ENCODE measurements at regions not wholly inside any gene's neighbourhood (a gene's known extent, or its start where the extent isn't known, plus 50 kb on each side); places are given as distances from the start of the nearest gene placed in this dataset.

GRCh38 chr5:159851053-159851452 lies 65.2 kb upstream of the ADRA1B start:
- FAIRE-seq (no peak), DNase-seq (ENCODE audit: insufficient read length, low spot score) (no peak)
- TF ChIP-seq POLR2AphosphoS5 (IDR thresholded peaks at IDR 0.05; ENCODE audit: low read depth, low read length) = no peak
- TF ChIP-seq TAF1 (IDR thresholded peaks at IDR 0.05; ENCODE audit: low read depth, low read length) = no peak
- no peak for TF ChIP-seq PAX5 (IDR thresholded peaks at IDR 0.05; ENCODE audit: insufficient read depth, low read length, severe bottlenecking)
- TF ChIP-seq POLR2A (IDR thresholded peaks at IDR 0.05; ENCODE audit: low read depth, low read length) = no peak
- no peak for TF ChIP-seq POU2F2 (IDR thresholded peaks at IDR 0.05; ENCODE audit: low read depth, low read length)
- no peak for TF ChIP-seq SPI1 (IDR thresholded peaks at IDR 0.05; ENCODE audit: low read depth, low read length)

GRCh38 chr5:159854916-159855315 lies 61.4 kb upstream of the ADRA1B start:
- FAIRE-seq (no peak), DNase-seq (ENCODE audit: insufficient read length, low spot score) (no peak)

GRCh38 chr5:159855476-159856191 lies 60.6 kb upstream of the ADRA1B start:
- FAIRE-seq = no peak

More at GRCh38 chr5:159854916-159855315, 61.4 kb upstream of the ADRA1B start:
- no peak for TF ChIP-seq POLR2AphosphoS5 (IDR thresholded peaks at IDR 0.05; ENCODE audit: low read depth, low read length)
- TF ChIP-seq PAX5 (IDR thresholded peaks at IDR 0.05; ENCODE audit: insufficient read depth, low read length, severe bottlenecking) = no peak
- TF ChIP-seq POU2F2 (IDR thresholded peaks at IDR 0.05; ENCODE audit: low read depth, low read length) = no peak
- TF ChIP-seq POLR2A (IDR thresholded peaks at IDR 0.05; ENCODE audit: low read depth, low read length) = no peak

GRCh38 chr5:159858871-159859270 lies 57.4 kb upstream of the ADRA1B start:
- TF ChIP-seq SPI1 (IDR thresholded peaks at IDR 0.05; ENCODE audit: low read depth, low read length) = no peak
- no peak for TF ChIP-seq POLR2A (IDR thresholded peaks at IDR 0.05; ENCODE audit: low read depth, low read length)
- TF ChIP-seq PAX5 (IDR thresholded peaks at IDR 0.05; ENCODE audit: insufficient read depth, low read length, severe bottlenecking) = no peak
- TF ChIP-seq POU2F2 (IDR thresholded peaks at IDR 0.05; ENCODE audit: low read depth, low read length) = no peak
- no peak for TF ChIP-seq POLR2AphosphoS5 (IDR thresholded peaks at IDR 0.05; ENCODE audit: low read depth, low read length)
- FAIRE-seq (no peak), DNase-seq (ENCODE audit: insufficient read length, low spot score) (no peak)

More at GRCh38 chr5:159855476-159856191, 60.6 kb upstream of the ADRA1B start:
- no peak for DNase-seq (ENCODE audit: insufficient read length, low spot score)
- TF ChIP-seq TAF1 (IDR thresholded peaks at IDR 0.05; ENCODE audit: low read depth, low read length) = no peak
- TF ChIP-seq PAX5 (IDR thresholded peaks at IDR 0.05; ENCODE audit: insufficient read depth, low read length, severe bottlenecking) = no peak
- no peak for TF ChIP-seq POU2F2 (IDR thresholded peaks at IDR 0.05; ENCODE audit: low read depth, low read length)
- TF ChIP-seq POLR2AphosphoS5 (IDR thresholded peaks at IDR 0.05; ENCODE audit: low read depth, low read length) = no peak
- no peak for TF ChIP-seq SPI1 (IDR thresholded peaks at IDR 0.05; ENCODE audit: low read depth, low read length)
- TF ChIP-seq POLR2A (IDR thresholded peaks at IDR 0.05; ENCODE audit: low read depth, low read length) = no peak

GRCh38 chr5:159861086-159861485 lies 55.2 kb upstream of the ADRA1B start:
- TF ChIP-seq TAF1 (IDR thresholded peaks at IDR 0.05; ENCODE audit: low read depth, low read length) (no peak), POLR2AphosphoS5 (IDR thresholded peaks at IDR 0.05; ENCODE audit: low read depth, low read length) (no peak), PAX5 (IDR thresholded peaks at IDR 0.05; ENCODE audit: insufficient read depth, low read length, severe bottlenecking) (no peak), SPI1 (IDR thresholded peaks at IDR 0.05; ENCODE audit: low read depth, low read length) (no peak), POLR2A (IDR thresholded peaks at IDR 0.05; ENCODE audit: low read depth, low read length) (no peak), POU2F2 (IDR thresholded peaks at IDR 0.05; ENCODE audit: low read depth, low read length) (no peak)
- FAIRE-seq (no peak), DNase-seq (ENCODE audit: insufficient read length, low spot score) (no peak)

GRCh38 chr5:159864885-159865691 lies 51.2 kb upstream of the ADRA1B start:
- FAIRE-seq = no peak
- TF ChIP-seq POLR2A (IDR thresholded peaks at IDR 0.05; ENCODE audit: low read depth, low read length) (no peak), SPI1 (IDR thresholded peaks at IDR 0.05; ENCODE audit: low read depth, low read length) (no peak), TAF1 (IDR thresholded peaks at IDR 0.05; ENCODE audit: low read depth, low read length) (no peak), PAX5 (IDR thresholded peaks at IDR 0.05; ENCODE audit: insufficient read depth, low read length, severe bottlenecking) (no peak), POLR2AphosphoS5 (IDR thresholded peaks at IDR 0.05; ENCODE audit: low read depth, low read length) (no peak), POU2F2 (IDR thresholded peaks at IDR 0.05; ENCODE audit: low read depth, low read length) (no peak)
- no peak for DNase-seq (ENCODE audit: insufficient read length, low spot score)

DNA sequence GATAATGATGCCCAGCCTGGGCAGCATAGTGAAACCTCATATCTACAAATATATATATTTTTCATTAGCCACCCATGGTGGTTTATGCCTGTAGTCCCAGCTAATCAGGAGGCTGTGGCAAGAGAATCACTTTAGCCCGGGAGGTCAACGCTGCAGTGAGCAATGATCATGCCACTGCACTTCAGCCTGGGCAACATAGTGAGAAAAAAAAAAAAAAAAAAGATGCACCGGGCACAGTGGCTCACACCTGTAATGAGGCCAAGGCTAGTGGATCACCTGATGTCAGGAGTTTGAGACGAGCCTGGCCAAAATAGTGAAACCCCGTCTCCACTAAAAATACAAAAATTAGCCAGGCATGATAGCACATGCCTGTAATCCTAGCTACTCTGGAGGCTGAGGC lies 50.2 kb upstream of the ADRA1B start:
- DNase-seq (ENCODE audit: insufficient read length, low spot score) (no peak), FAIRE-seq (no peak)
- TF ChIP-seq TAF1 (IDR thresholded peaks at IDR 0.05; ENCODE audit: low read depth, low read length) (no peak), SPI1 (IDR thresholded peaks at IDR 0.05; ENCODE audit: low read depth, low read length) (no peak), POLR2AphosphoS5 (IDR thresholded peaks at IDR 0.05; ENCODE audit: low read depth, low read length) (no peak), PAX5 (IDR thresholded peaks at IDR 0.05; ENCODE audit: insufficient read depth, low read length, severe bottlenecking) (no peak), POLR2A (IDR thresholded peaks at IDR 0.05; ENCODE audit: low read depth, low read length) (no peak), POU2F2 (IDR thresholded peaks at IDR 0.05; ENCODE audit: low read depth, low read length) (no peak)
